HL-60/S4 treated with phorbol 12-myristate 13-acetate at 8.2 ng/mL for 4 days and 3 days (cell line): ENCODE measurements at regions not wholly inside any gene's neighbourhood (a gene's known extent, or its start where the extent isn't known, plus 50 kb on each side); places are given as distances from the start of the nearest gene placed in this dataset.

Source experiments
- in situ Hi-C: fragments of 300-500 bp; cut with MboI; formaldehyde crosslinking; loops from 2 replicates; pipeline ENCODE4 v1.15.0; 2022; ENCODE audit warnings: low sequenced_read_pairs

DNA sequence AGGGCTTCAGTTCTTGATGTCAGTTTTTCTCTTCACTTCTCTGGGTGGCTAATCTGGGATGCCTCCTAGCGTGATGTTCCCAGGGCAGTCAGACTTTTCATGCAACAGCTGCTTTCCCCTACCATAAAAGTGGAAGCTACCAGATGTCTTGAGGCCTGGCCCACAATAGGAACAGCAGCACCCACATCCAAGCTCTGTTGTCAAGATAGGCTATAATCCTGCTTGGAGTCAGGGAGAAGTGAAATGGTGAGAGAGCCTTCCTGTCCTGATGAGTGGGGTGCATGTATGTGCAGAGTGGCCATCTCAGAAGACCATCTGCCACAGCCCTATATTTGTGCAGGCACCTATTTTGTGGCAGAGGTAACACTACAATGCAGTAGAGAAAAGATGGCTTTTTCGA is 108.0 kb downstream of the HTR5A start:
- in situ Hi-C loops, result no loop called here

DNA sequence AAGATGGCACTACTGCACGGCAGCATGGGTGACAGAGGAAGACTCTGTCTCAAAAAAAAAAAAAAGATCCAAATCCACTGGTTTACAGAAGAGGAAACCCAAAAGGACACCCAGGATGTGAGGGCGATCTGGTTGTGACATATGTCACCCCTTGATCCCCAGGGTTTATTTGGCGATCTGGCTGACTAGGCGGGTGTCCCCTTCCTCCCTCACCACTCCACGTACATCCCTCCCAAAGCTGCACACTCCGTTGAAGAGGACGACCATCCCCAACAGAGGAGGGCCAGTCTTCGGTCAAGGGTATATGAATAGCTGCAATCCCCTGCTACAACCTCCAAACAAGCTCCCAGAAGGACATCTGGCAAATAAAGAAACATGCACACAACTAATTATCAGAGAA is 111.6 kb downstream of the HTR5A start:
- in situ Hi-C loops, result no loop called here

DNA sequence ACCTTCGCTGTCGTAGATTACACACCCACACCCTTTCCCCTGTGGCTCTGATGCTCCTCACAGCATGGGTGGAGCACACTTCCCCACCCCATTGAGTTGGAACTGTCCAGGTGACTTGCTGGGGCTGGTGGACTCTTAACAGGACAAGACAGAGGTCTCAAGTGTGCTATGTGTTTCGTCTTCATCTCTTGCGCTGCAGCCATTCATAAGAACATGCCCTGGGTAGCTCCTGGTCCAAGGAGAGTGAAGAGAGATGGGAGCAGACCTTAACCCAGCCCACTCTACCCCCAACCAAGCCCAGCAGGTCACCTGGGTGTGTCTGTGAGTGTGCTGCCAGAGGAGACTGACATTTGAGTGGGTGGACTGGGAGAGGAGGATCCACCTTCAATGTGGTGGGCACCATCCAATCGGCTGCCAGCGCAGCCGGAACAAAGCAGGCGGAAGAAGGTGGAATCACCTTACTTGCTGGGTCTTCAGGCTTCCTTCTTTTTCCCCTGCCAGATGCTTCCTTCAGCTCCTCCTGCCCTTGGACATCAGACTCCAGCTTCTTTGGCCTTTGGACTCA is 112.4 kb downstream of the HTR5A start:
- in situ Hi-C loops, result no loop called here

DNA sequence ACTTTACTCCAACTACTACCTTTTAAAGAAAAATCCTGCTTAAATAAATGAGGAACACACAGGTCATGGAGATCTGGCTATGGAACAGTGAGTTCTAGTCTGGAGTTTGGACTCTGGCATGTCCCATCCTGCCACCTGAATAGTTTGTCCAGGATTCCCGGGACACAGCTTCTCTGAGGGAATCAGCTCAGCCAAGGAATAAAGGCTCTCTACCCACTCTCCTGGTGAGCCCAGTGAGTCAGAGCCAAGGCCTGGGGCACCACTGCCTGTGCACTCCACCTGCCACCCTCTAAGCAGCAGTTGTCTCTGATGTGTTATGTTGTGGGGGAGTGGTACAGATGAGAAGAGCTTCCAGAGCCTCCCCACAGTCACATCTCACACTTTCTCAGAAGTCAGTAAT is 113.5 kb downstream of the HTR5A start:
- in situ Hi-C loops, result no loop called here

DNA sequence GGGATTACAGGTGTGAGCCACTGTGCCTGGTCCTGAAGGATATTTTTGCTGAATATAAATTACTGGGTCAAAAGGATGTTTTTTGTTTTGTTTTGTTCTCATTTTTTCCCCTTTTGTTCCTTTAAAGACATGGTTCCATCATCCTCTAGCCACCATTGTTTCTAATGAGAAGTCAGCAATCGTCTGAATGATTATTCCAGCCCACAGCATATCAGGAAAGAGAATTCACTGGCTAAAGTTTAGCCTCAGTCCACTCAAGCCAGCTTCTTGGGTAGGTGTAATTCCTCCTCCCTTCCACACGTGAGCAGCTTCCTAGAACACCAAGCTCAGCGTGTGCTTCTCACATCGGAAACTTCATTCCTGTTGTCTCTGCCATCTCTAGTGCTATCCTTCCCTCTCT is 112.8 kb upstream of the INSIG1 start:
- in situ Hi-C loops, result no loop called here

DNA sequence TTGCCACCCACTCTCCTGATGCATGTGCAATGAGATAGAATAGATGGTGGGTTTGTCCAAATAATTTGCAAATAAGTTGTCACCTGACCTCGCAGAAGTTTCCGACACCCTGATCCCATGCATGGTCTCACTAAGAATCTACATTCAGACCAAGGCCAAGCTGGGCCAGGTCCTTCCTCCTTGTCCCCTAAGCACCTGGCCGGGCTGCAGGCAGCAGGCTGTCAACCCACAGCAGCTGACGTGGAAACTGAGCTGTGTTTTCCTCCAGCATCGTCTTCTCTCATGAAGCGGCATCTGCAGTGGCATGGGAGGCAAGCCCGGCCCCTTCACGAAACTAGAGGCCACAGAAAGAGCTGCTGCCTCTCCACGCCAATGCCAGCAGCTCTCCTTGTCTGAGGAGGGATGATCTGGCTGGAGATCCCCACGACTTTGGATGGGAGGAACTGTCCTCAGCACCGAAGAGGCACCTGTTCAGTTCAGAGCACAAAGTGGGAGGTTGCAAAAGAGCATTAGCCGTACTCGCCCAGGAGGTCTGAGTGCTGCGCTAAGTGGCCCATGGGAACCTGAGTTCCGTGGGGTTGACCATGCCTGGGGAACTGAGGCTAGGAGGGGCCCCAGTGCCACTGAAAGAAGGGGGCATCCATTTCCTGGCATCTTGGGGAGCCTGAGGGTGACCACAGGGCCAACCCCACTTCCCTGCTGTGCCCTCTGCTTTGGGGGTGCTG is 110.5 kb upstream of the INSIG1 start:
- in situ Hi-C loops, result no loop called here

DNA sequence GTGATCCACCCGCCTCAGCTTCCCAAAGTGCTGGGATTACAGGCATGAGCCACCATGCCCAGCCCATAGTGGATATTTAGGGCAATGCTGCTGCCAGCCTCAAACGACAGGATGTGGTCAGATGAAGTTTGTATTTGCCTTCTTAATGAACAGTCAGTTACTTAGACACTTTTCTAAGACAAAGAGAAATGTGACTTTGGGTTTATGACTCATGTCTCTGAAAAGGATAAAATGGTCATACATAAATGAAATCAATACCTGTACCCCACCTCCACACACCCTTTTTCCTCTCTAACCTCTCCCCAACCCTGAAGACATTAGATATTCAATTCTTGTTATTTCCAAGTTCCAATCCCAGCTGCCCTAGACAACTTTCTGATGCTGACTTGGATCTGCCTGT is 109.3 kb upstream of the INSIG1 start:
- in situ Hi-C loops, result no loop called here

DNA sequence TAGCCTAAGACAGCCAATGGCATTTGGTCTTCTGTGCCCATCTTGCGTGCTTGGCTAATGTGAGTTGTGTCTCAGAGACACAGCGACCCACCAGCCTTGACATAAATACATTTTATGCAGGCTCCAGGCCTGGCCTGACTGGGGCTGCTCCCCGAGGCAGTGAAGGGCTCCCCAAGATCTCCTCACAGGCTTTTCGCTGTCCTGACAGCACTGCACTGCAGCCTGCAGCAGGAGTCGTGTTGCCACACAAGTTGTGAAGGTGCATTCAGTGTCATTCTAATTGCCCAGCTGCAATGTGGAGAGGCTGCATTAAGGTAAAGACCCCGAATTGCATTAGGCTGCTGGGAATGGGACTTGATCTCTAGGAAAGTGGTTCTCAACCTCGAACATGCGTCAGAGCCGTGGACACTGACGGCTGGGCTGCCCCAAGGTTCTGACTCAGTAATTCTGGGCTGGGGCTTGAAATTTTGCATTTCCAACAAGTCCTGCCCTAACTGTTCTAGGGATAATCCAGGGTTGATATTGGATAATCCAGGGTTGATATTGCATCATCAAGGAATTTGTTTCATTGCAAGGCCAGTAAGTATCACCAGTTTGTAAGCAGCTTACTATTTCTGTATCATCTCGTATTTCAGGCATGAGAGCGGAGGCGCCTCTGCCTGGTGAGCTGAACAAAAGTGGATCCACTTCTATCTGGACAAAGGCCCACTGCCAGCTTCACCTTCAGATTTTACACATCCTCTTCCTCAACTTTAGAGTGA is 108.7 kb upstream of the INSIG1 start:
- in situ Hi-C loops, result no loop called here

DNA sequence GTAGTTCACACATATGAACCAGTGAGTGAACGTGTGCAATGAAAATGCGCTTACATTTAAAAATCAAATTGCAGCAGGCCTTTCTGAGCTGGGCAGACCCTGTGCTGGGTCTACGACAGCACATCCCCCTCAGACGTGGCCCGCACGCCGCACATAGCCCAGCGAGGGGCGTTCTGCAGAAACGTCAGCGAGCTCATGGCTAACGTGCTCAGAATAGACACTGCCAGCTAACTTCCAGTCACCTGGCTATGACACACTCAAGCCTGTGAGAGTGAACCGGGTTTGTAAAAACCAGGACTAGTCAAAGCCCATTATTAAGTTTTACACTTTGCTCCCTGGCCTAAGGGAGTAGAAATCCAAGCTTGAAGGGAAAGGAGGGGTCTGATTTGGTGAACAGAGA is 108.1 kb upstream of the INSIG1 start:
- in situ Hi-C loops, result no loop called here

DNA sequence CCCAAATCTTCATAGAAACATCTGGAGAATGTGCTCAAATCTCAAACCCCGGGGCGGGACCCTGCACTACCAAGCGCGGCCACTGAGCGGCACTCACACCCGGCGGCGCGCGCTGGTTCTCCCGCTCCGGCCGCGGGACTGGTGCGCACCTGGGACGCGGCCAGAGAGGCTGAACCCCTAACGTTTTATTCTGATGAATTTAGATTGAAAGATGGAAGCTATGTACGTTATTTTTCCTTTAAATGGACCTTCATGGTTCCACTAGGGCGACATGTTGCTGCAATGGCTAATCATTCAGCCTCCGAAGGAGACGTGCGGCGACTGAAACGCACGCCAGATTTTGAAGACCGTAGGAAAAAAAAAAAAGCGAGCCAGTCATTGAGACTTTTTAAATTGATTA is 107.0 kb upstream of the INSIG1 start:
- in situ Hi-C loops, result no loop called here

DNA sequence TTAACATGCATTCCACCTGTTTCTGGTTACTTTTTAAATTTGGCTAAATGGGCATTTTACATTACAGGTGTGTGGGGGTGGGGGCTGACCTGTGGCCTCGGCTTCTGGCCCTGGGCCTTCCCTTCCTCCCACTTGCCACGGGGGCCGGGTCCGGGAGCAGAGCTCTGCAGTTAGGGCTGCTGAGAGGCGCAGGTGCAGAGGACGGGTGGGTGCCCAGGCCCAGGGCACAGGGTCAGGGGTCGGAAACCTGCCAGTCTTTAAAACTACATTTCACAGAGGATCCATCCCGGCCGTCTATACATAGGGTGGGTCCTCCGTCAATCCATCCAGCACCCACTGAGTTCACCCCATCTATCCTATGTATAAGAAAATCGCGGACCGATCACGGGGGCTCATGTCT is 106.5 kb upstream of the INSIG1 start:
- in situ Hi-C loops, result no loop called here

DNA sequence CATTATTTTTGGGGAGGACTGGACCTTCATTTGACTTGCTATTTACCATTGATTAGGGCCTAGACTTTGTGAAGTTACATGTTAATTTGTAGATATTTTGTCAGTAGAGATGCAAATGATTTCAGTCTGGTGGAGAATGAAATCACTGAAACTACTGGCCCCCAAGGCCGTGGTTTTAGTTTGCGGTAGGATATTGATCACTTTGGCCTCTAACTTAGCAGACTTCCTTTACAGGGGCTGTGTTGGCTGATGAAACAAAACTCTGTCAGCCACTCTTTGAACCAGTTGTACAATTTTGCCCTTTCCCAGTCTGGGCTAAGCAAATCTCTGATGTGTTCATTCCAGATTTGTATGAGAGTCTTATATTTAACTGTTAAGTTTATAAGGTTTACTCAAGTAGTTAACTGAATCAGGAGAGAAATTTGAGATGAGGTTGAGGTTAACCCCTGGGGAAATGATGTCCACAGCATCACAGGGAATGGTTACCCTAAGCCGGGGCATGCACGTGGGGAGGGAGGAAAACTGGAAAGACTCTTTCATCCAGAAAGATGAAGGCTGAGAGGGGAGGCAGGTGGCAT is 105.7 kb upstream of the INSIG1 start:
- in situ Hi-C loops, result no loop called here

DNA sequence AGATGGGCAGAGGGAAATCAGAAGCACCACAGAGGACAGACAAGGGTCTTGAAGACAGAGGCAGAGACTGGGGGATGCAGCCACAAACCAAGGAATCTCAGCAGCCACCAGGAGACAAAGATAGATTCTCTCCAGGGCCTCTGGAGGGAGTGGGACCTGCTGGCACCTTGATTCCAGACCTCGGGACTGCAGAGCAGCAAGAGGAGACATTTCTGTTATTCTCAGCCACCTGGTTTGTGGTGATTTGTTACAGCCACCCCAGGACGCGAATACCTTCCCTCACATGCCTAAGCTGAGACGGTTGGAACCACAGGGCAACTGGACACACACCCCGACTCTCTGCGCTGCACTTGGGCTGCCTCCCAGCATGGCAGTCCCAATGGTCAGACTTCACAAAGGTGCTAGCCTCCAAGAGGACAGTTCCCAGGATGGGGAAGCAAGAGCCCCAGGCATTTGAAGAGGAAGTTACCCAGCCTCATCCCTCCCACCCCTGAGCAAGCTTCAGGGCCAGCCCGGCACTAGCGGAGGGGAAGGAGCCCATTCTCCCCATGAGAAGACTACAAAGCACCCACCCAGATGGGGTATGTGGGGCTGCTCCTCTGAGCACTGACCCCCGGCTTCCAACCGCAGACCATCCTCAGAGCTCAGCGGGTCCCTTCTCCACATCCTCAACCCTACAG is 104.6 kb upstream of the INSIG1 start:
- in situ Hi-C loops, result no loop called here

DNA sequence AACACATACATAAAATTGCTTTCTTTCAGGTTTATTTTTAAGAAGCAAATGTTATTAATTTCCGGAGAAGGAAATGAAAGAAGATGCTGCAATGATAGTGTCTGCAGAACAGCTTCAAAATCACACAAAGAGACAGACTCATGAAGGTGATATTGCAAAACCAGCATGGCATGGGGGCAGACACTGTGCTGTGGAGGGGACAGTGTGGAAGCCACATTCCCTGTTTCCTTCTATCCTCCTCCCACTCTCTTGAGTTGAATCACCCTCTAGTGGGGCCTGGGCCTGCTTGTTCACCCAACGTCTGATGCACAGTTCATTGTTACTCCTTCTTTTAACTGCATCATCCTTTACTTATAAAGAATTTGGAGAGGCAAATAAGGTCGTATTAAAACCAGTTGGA is 104.0 kb upstream of the INSIG1 start:
- in situ Hi-C loops, result no loop called here

DNA sequence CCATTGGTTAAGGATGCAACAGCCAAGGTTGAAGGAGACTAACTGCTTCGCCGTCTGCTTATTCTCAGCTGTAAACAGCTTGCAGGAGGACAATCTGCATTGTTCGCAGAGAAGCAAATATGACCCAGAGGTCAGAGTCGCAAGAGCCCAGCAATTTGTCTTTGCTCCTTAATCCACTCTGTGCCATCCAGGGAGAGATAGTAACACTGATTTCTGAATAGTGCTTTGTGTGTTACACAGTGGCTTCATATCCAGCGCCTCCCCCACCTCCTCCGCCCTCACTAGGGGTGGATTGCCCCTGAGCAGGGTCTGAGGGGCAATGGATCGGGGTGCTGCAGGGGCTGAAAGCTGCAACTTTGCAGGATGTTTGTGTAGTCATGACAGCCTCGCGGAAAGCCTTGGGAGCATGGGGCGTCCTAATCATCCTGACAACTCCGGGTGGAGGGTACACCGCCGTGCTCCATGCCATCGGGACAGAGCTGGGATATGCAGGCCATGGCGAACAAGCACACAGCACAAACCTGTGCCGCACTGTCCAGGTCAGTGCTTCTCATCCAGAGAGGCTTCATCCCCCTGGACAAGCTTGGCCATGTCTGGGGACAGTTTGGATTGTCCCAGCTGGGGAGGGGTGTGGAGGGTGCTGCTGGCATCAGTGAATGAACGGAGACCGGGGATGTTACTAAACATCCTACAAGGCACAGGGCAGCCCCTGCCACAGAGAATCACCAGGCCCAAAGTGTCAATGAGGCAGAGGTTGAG is 103.1 kb upstream of the INSIG1 start:
- in situ Hi-C loops, result no loop called here

DNA sequence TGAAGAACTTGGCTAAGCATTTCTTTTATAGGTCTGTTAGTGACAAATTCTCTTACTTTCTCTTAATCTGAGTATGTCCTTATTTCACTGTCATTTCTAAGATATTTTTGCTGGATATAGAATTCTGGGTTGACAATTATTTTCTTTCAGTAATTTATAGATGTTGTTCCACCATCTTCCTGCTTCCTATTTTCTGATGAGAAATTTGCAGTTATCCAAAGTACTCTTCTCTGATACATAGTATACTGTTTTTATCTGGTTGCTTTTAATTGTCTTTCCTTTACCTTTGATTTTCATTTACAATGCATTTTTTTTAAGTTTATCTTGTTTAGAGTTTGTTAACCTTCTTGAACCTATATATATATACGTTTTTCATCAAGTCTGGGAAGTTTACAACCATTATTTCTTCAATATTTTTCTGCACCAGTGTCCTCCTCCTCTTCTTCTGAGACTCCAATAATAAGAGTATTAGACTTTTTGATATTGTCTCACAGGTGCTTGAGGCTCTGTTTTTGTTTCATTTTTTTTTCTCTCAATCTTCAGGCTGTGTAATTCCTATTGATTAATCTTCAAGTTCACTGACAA is 101.6 kb upstream of the INSIG1 start:
- in situ Hi-C loops, result no loop called here

DNA sequence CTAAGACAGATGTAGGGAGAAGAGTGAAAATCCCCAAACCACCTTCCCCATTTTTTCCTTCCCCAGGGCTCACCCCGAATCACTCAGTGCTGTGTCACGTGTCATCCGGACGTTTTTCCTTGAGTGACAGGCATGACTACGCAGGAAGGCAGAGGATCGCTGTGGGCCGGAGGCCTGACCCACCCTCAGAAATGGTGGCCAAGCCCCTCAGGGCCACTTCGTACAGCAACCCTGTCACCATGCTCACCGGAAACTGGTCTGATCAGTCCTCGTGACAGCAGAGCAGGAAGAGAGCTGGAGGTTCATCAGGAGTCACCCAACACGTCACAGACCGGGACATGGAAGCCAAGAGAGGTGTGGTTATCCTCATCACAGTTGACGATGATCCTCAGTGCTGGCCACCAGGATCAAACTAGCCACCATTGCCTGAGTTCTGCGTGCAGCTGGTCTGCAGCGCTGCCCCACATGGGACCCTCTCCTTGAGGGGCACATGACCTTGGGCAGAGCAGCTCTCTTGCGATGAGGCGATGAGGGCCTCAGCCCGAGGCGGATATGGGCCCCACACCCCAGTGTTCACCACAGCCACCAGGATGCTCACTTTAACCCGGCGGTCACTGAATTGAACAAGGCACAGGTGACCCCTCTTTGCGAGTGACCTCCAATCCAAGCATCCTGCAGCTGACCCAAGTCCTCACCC is 99.3 kb upstream of the INSIG1 start:
- in situ Hi-C loops, result no loop called here

DNA sequence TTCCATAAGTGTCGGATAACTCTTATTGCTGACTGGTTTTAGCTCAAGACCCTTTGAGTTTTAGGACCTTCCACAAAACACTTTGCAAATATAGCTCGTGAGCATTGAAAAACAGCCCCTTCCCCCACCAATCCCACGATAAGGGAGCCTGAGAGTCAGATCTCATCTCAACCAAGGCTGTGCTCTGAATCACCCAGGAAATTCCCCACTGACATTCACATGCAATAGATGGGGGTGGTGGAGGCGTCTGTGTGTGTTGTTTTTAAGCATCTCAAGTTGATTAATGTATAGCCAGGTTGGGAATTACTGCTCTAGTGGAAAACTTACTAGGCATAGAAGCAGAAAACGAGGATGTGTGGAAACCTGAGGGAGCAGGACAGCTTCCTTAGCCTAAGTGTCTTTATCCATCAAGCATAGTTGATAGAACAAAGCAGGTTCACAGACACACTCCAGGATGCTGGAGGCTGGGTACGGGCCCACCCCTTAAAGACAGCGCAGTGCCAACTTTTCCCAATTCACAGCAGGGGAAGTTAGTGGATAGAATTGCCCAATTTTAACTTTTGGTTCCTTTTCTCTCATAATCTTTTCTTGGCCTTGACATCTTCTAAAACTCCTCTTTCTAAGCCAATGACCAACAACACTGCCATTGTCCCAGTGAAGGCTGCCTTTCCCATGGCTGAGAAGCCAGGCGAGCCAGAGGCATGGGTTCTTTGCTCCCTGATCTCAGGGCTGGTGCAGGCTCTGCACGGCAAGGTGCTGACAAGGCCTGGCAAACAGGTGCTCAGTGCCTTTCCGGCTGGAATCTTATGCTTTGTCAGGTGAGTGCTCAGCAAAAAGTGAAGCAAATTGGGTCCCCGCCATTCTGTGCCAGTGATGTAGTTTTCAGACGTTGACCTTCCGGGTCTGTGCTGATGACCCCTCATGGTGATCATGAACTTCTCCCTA is 98.5 kb upstream of the INSIG1 start:
- in situ Hi-C loops, result no loop called here
